ENCODE measurements at regions not wholly inside any gene's neighbourhood (a gene's known extent, or its start where the extent isn't known, plus 50 kb on each side); places are given as distances from the start of the nearest gene placed in this dataset.

DNA sequence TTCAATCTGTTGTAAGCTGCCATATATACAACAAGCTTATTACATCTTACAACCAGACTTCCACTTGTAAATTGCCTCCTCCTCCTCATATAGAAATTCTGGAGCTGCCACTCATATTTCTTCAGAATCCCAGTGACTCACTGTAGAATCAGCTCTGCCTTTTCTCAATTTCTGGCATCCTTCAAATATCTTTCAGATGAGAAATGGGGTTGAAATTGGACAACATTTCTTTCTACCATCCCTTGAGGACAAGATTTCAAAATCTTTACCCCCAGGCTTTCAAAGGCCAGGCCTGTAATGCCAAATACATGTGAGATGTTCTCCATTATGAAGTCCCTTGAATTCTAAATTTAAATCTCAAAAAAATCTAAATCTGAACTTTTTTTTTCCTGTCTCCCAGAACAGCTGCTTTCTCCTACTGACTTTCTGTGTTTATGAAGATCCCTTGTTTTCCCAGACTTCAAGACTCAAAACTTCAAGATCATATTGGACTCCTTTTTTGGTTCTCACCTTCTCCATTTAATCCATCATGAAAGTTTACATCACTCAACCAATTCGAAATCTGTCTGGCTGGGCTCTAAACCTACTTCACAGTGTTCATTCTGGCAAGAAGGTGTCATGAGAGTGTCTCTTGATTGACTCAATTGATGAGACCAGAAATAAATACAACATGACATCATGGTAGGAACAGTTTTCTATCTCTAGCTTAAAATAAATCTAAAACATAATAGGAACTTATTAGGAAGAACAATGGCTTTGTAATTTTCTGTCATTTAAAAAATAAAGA lies 109.8 kb downstream of the HMHB1 start:
- Histone ChIP-seq H2AFZ (no peak overlapping the region), H3K4me3 (no peak overlapping the region), H3K4me2 (peak overlapping the region; percentile 49), H3K4me1 (replicated peaks; ENCODE audit: insufficient read depth) (peaks cover 47% of the 10 kb centered on the region), H3K36me3 (ENCODE audit: low read depth) (no peaks in the 10 kb centered on the region; the same call in 1 of the 2 replicates), H4K20me1 (ENCODE audit: insufficient read depth) (no peaks in the 10 kb centered on the region), H3K9me3 (ENCODE audit: insufficient read depth, low read depth) (peaks cover 7% of the 10 kb centered on the region; the same call in 1 of the 2 replicates), H3K27me3 (ENCODE audit: insufficient read depth, low read depth) (no peaks in the 10 kb centered on the region), H3K9me2 (ENCODE audit: insufficient read depth) (no peaks in the 10 kb centered on the region), H3K79me2 (ENCODE audit: low read depth) (no peaks in the 10 kb centered on the region), H3F3A (ENCODE audit: insufficient read depth, low read depth) (peaks cover 34% of the 10 kb centered on the region), H3K27ac (peak overlapping the region; percentile 85)
- BruUV-seq (replicated peaks) = no TSS peak
- peak; percentile 37 to 92 for DNase-seq
- POLR2A ChIA-PET (ENCODE audit: unreplicated experiment) = interaction anchor here (0.6 kb wide), 2 partner anchors 56 to 72 kb away, joined by 3 to 4 read pairs; no protein-coding TSS in a partner anchor
- CTCF ChIA-PET = interaction anchor here (0.5 to 0.6 kb wide), 2 partner anchors 35 to 97 kb away, joined by 3 read pairs; no protein-coding TSS in a partner anchor
- intact Hi-C loops (cut with micrococcal nuclease; ENCODE audit: unreplicated experiment) = loop anchor here (2.0 to 5.0 kb wide), 3 partner anchors 46 to 94 kb away; no protein-coding TSS in a partner anchor
- TF ChIP-seq, protein P1, sequence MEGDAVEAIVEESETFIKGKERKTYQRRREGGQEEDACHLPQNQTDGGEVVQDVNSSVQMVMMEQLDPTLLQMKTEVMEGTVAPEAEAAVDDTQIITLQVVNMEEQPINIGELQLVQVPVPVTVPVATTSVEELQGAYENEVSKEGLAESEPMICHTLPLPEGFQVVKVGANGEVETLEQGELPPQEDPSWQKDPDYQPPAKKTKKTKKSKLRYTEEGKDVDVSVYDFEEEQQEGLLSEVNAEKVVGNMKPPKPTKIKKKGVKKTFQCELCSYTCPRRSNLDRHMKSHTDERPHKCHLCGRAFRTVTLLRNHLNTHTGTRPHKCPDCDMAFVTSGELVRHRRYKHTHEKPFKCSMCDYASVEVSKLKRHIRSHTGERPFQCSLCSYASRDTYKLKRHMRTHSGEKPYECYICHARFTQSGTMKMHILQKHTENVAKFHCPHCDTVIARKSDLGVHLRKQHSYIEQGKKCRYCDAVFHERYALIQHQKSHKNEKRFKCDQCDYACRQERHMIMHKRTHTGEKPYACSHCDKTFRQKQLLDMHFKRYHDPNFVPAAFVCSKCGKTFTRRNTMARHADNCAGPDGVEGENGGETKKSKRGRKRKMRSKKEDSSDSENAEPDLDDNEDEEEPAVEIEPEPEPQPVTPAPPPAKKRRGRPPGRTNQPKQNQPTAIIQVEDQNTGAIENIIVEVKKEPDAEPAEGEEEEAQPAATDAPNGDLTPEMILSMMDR (conservative IDR thresholded peaks at IDR 0.05) = no peak
- no peak for TF ChIP-seq EZH2 (IDR thresholded peaks at IDR 0.05; ENCODE audit: low read depth)

DNA sequence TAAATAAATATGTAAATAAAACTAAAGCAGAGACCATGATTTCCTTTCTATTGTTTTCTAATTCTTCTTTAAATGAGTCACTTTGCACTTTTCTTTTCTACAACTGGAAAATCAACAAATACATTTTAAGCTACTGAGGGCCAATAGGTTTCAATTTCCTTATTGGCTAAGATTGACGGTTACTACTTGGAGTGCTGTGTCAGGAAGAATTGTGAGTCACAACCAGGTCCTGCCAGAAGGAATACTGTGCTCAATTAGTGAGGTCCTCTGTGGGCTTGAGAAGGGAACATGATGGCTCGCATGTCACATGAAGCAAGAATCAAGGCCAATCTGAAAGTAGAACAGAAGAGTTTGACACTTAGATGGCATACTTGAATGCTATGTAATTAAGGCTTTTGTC lies 110.8 kb downstream of the HMHB1 start:
- no peak overlapping the region for H3K4me2 ChIP-seq
- POLR2A ChIA-PET (ENCODE audit: unreplicated experiment) = interaction anchor here (0.6 kb wide), 3 partner anchors 11 to 261 kb away, joined by 4 to 13 read pairs (median 4); no protein-coding TSS in a partner anchor
- peak; percentile 20 to 76 for DNase-seq
- H3K4me3 ChIP-seq = no peak overlapping the region
- intact Hi-C loops (cut with micrococcal nuclease; ENCODE audit: unreplicated experiment) = loop anchor here (5.0 kb wide), 2 partner anchors 45 to 95 kb away; no protein-coding TSS in a partner anchor
- no peaks in the 10 kb centered on the region for H3K79me2 ChIP-seq (ENCODE audit: low read depth)
- H3K36me3 ChIP-seq (ENCODE audit: low read depth) = no peaks in the 10 kb centered on the region; the same call in 1 of the 2 replicates
- H3K4me1 ChIP-seq (replicated peaks; ENCODE audit: insufficient read depth) = peaks cover 47% of the 10 kb centered on the region
- TF ChIP-seq, protein P1 (conservative IDR thresholded peaks at IDR 0.05) = no peak
- TF ChIP-seq EZH2 (IDR thresholded peaks at IDR 0.05; ENCODE audit: low read depth) = no peak
- peak overlapping the region; percentile 85 for H3K27ac ChIP-seq
- no TSS peak for BruUV-seq (replicated peaks)
- H2AFZ ChIP-seq = no peak overlapping the region
- H3F3A ChIP-seq (ENCODE audit: insufficient read depth, low read depth) = peaks cover 34% of the 10 kb centered on the region
- H4K20me1 ChIP-seq (ENCODE audit: insufficient read depth) = no peaks in the 10 kb centered on the region
- no peaks in the 10 kb centered on the region for H3K9me2 ChIP-seq (ENCODE audit: insufficient read depth)
- peaks cover 7% of the 10 kb centered on the region; the same call in 1 of the 2 replicates for H3K9me3 ChIP-seq (ENCODE audit: insufficient read depth, low read depth)
- no peaks in the 10 kb centered on the region for H3K27me3 ChIP-seq (ENCODE audit: insufficient read depth, low read depth)
- CTCF ChIA-PET = interaction anchor here (1.1 kb wide), 1 partner anchor 98 kb away, joined by 3 read pairs; no protein-coding TSS in a partner anchor

DNA sequence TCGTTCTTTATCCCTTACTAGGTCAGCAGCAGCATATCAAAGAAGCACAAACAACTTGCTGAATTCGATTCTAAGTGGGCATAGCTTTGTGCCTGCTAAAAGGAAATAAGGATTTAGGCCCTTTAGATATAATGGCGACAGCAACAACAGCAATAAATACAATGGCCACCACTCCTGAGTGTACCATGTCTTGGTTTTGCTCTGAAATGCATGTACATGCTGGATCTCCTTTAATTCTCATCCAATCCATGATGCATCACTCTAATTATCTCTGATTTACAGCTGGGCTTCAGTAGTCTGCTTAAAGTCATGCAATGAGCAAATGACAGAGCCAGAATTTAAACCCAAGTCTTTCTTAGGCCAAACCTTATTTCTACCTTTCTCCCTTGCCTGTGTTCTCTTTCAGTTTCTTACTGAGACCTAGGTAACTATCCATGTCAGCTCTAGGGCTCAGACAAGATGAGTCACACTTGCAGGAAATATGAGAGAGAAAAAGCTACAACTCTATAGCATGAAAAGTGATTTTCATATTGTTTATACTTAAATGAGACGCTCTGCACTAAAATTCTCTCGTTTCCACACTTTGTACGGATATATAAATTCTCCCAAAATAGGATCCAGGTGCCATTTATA lies 111.8 kb downstream of the HMHB1 start:
- intact Hi-C loops (cut with micrococcal nuclease; ENCODE audit: unreplicated experiment) = loop anchor here (5.0 kb wide), 2 partner anchors 44 to 96 kb away; no protein-coding TSS in a partner anchor
- H3K4me1 ChIP-seq (replicated peaks; ENCODE audit: insufficient read depth) = peaks cover 47% of the 10 kb centered on the region
- H3K36me3 ChIP-seq (ENCODE audit: low read depth) = no peaks in the 10 kb centered on the region; the same call in 1 of the 2 replicates
- no TSS peak for BruUV-seq (replicated peaks)
- peak overlapping the region; percentile 14; the same call in 1 of the 2 replicates for H3K4me2 ChIP-seq
- H3K27ac ChIP-seq = peak overlapping the region; percentile 85; the same call in 1 of the 2 replicates
- H4K20me1 ChIP-seq (ENCODE audit: insufficient read depth) = no peaks in the 10 kb centered on the region
- H3K4me3 ChIP-seq = no peak overlapping the region
- CTCF ChIA-PET = interaction anchor here (1.1 kb wide), 1 partner anchor 99 kb away, joined by 3 read pairs; no protein-coding TSS in a partner anchor
- H3F3A ChIP-seq (ENCODE audit: insufficient read depth, low read depth) = peaks cover 34% of the 10 kb centered on the region
- no peaks in the 10 kb centered on the region for H3K9me2 ChIP-seq (ENCODE audit: insufficient read depth)
- no peaks in the 10 kb centered on the region for H3K79me2 ChIP-seq (ENCODE audit: low read depth)
- H3K9me3 ChIP-seq (ENCODE audit: insufficient read depth, low read depth) = peaks cover 7% of the 10 kb centered on the region; the same call in 1 of the 2 replicates
- H3K27me3 ChIP-seq (ENCODE audit: insufficient read depth, low read depth) = no peaks in the 10 kb centered on the region
- POLR2A ChIA-PET (ENCODE audit: unreplicated experiment) = interaction anchor here (0.6 kb wide), 1 partner anchor 14 kb away, joined by 3 read pairs; no protein-coding TSS in a partner anchor
- no peak for DNase-seq
- TF ChIP-seq EZH2 (IDR thresholded peaks at IDR 0.05; ENCODE audit: low read depth) = no peak
- TF ChIP-seq, protein P1 (conservative IDR thresholded peaks at IDR 0.05) = no peak
- no peak overlapping the region for H2AFZ ChIP-seq

Measured in PC-9 (cell line).